GM12878 (cell line): ENCODE measurements at regions not wholly inside any gene's neighbourhood (a gene's known extent, or its start where the extent isn't known, plus 50 kb on each side); places are given as distances from the start of the nearest gene placed in this dataset.

ENCODE experiments used
- ASH2L ChIP-seq: fragments of 300-600, 200-600 bp; sonication (generic); IDR thresholded peaks from 2 replicates; pipeline ENCODE4 v1.6.1; 2017; ENCODE audit warnings: low read depth, mild to moderate bottlenecking, borderline replicate concordance
- E4F1 ChIP-seq: fragments of 450-650 bp; IDR thresholded peaks from 2 replicates; pipeline ENCODE4 v1.6.1; 2018; ENCODE audit warnings: borderline replicate concordance, mild to moderate bottlenecking; ENCODE audit not compliant: partially characterized antibody
- HCFC1 ChIP-seq: fragments of 150-350 bp; IDR thresholded peaks from 2 replicates; pipeline ENCODE4 v1.6.1; 2014; ENCODE audit warnings: low read length
- LARP7 ChIP-seq: fragments of 450-650 bp; IDR thresholded peaks from 2 replicates; pipeline ENCODE4 v1.6.1; 2017; ENCODE audit warnings: mild to moderate bottlenecking
- RCOR1 ChIP-seq: conservative IDR thresholded peaks from 2 replicates; pipeline ENCODE4 v1.6.1; 2012; ENCODE audit warnings: low read depth, low read length, improper control_type of control experiment
- SMAD5 ChIP-seq: IDR thresholded peaks from 2 replicates; pipeline ENCODE4 v1.6.1; 2016; ENCODE audit warnings: antibody characterized with exemption, low read depth
- ZBTB40 ChIP-seq: fragments of 450-650 bp; IDR thresholded peaks from 2 replicates; pipeline ENCODE4 v1.6.1; 2016; ENCODE audit warnings: mild to moderate bottlenecking, moderate library complexity, borderline replicate concordance

- TF ChIP-seq LARP7: no peak
- TF ChIP-seq ASH2L: no peak
- TF ChIP-seq E4F1: no peak
- no peak for TF ChIP-seq RCOR1
- TF ChIP-seq HCFC1: no peak
- no peak for TF ChIP-seq ZBTB40
- no peak for TF ChIP-seq SMAD5
- TF ChIP-seq, all 136 proteins: peak for 0
Observed at GRCh38 chr3:5444253-5444652, 256.7 kb downstream of the EDEM1 start (continued).
